Epithelial cell of proximal tubule (primary cell): ENCODE measurements at regions not wholly inside any gene's neighbourhood (a gene's known extent, or its start where the extent isn't known, plus 50 kb on each side); places are given as distances from the start of the nearest gene placed in this dataset.

Experiments
- DNase-seq: peaks from one replicate; pipeline ENCODE4 v3.0.0-alpha.2; 2011; ENCODE audit warnings: low read depth
- H3K4me3 ChIP-seq: 2 replicates; pipeline ENCODE4 v1.5.1; 2011; ENCODE audit warnings: low read depth, mild to moderate bottlenecking, low read length
- TF ChIP-seq, protein P1 (sequence below): conservative IDR thresholded peaks from 2 replicates; pipeline ENCODE4 v1.5.1; 2012; ENCODE audit warnings: low read depth, mild to moderate bottlenecking, low read length

- TF ChIP-seq, protein P1, sequence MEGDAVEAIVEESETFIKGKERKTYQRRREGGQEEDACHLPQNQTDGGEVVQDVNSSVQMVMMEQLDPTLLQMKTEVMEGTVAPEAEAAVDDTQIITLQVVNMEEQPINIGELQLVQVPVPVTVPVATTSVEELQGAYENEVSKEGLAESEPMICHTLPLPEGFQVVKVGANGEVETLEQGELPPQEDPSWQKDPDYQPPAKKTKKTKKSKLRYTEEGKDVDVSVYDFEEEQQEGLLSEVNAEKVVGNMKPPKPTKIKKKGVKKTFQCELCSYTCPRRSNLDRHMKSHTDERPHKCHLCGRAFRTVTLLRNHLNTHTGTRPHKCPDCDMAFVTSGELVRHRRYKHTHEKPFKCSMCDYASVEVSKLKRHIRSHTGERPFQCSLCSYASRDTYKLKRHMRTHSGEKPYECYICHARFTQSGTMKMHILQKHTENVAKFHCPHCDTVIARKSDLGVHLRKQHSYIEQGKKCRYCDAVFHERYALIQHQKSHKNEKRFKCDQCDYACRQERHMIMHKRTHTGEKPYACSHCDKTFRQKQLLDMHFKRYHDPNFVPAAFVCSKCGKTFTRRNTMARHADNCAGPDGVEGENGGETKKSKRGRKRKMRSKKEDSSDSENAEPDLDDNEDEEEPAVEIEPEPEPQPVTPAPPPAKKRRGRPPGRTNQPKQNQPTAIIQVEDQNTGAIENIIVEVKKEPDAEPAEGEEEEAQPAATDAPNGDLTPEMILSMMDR: no peak
- H3K4me3 ChIP-seq: no peak overlapping the region
- no peak for DNase-seq
Measured at GRCh38 chr7:96614154-96614867, 95.3 kb downstream of the SEM1 start.

DNA sequence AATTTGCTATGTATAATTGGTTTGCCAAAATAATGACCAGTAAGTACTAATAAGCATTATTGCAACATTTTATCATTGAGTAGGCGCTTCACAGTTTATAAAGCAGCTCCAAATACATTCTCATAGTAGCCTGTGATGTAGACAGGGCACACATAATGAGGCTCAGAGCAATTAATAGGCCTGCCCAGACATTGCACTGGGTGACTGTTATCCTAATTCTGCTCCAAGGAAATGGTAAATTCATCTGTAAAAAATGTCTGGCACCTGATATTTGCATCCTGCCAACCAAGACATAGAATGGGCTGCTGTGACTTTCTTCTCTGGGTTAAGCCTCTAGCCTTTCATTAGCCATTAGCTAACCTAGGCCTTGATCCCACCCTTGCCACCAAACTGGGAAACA, 97.6 kb downstream of the SEM1 start:
- no peak for DNase-seq
- TF ChIP-seq, protein P1: no peak
- H3K4me3 ChIP-seq: no peak overlapping the region

DNA sequence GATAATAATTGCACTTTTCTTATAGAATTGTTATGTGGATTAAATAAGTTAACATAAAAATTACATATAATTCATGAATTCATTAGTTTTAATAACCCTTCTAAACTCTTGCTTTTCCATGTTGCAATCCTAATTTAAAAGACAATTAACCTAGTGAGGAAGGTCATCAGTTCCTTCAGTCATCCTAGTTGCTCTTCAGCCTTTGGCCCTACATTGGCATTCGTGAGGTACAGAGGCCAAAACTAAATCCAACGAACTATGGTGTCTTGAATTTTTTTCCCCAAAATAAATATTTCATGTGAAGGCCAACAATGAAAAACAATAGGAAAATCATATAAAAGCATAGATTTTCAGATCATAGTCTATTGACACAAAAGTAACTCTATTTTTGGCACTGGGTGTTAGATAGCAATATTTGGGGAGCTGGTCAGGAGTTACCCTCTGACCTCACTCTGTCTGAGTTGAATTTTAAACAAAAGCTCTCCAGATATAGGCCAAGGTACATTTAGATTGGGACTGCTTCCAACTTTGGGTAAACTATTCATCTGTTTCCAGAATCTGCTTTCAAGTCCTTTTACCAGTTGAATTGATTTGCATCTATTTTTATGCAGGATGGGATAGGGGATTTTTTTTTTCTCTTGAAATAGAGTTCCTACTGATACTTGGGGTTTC, 104.5 kb downstream of the SEM1 start:
- TF ChIP-seq, protein P1: no peak
- no peak overlapping the region for H3K4me3 ChIP-seq
- no peak for DNase-seq

DNA sequence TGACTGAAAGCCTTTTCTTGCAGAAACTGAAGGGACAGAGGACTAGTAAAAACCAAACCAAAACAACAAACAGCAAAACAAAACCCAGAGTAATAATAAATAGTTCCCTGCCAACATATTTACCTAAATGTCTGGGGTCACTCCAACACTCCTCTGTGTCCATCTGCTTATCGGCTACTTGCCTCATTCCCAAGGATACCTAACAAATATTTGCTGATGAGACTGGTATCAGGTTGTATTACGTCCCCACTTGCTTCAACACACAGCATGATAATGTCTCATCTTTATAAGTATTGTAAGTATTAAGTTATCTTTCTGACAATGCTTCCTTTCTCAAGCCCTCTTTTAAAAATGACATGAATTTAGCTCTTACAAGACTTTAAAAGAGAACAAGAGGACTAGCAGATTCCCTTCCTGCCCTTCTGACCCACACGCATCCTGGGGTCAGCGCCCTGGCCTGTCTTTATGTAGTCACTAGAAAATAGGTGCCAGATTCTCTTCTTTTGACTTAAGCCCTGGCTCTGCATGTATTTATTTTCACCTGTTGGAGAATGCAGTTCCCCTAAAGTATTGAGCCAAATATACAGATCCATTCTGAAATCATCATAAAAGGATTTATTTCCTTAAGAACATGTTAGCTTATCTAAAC, 110.2 kb downstream of the SEM1 start:
- TF ChIP-seq, protein P1: no peak
- no peak for DNase-seq
- H3K4me3 ChIP-seq: no peak overlapping the region

DNA sequence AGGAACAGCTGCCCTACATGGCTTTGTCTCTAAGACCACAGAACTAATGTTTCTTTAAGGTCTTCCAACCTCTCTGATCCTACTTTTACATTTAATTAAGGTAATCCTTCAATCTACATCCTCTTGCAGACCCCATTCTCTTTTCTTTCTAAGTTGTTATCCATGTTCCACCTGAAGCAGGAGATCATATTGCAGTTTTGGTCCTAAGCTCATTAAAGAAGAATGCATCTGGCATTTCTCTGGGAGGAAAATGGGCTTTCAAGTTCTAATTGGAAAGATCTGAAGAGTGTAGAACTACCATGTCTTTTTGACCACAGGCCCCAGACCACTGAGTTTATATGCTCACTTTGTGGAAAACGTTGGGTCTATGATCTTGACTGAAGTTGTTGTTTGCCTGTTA, 111.2 kb downstream of the SEM1 start:
- TF ChIP-seq, protein P1: no peak
- DNase-seq: no peak
- no peak overlapping the region for H3K4me3 ChIP-seq

DNA sequence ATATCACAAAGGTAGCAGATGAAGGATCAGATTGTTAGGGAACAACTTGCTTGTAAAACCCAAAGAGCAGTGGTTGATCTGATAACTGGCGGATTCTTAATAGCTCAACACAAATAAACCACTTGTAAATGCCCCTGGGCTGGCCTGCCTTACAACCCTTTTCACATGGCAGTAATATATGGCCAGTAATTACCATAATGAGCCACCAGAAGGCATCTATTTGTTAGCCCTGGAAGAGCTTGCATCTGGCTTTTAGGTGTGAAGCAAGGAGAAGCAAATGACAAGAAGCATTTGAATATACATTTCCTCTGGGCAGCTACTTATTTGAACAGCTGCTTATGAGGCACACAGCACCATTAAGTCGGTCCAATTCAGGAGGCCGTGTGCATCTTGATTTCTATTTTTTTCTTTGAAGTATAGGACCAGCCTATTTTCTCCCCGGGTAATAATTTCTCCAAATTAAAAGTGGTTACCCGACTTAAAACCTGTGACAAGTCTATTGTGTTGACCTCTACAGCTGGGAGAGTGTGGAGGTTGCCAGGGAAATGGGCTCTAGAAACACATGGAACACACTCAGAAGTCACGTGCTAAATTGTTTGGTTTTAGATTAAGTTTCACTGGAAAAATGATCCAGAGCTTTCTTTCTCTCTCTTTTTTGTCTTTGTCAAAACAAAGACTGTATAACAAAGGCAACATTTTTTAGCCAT, 113.4 kb downstream of the SEM1 start:
- DNase-seq: no peak
- no peak overlapping the region for H3K4me3 ChIP-seq
- TF ChIP-seq, protein P1: peak; percentile 37
